MM.1S (cell line): ENCODE measurements at regions not wholly inside any gene's neighbourhood (a gene's known extent, or its start where the extent isn't known, plus 50 kb on each side); places are given as distances from the start of the nearest gene placed in this dataset.

Source experiments
- DNase-seq: peaks from one replicate; pipeline ENCODE4 v3.0.0-alpha.2; 2015
- H2AFZ ChIP-seq: fragments of 300-600 bp; sonication (generic); 2 replicates; pipeline ENCODE4 v1.6.0; 2016; ENCODE audit warnings: antibody characterized with exemption, low read length
- H3F3A ChIP-seq: fragments of 300-600 bp; sonication (generic); 2 replicates; pipeline ENCODE4 v1.6.1; 2016; ENCODE audit warnings: mild to moderate bottlenecking, antibody characterized with exemption, low read length, moderate library complexity, mixed read lengths; ENCODE audit not compliant: insufficient read depth
- H3K27ac ChIP-seq: fragments of 300-600 bp; sonication (generic); 2 replicates; pipeline ENCODE4 v1.5.1; 2016; ENCODE audit warnings: mild to moderate bottlenecking, low read length
- H3K27me3 ChIP-seq: fragments of 300-600 bp; sonication (generic); replicated peaks from 2 replicates; pipeline ENCODE4 v1.6.0; 2016; ENCODE audit warnings: low read length; ENCODE audit not compliant: insufficient read depth
- H3K36me3 ChIP-seq: fragments of 300-600 bp; sonication (generic); replicated peaks from 2 replicates; pipeline ENCODE4 v1.6.1; 2016; ENCODE audit warnings: mild to moderate bottlenecking, low read length, mixed read lengths; ENCODE audit not compliant: insufficient read depth
- H3K4me1 ChIP-seq: fragments of 300-600 bp; sonication (generic); 2 replicates; pipeline ENCODE4 v1.6.1; 2016; ENCODE audit warnings: low read length, mixed read lengths
- H3K4me2 ChIP-seq: fragments of 300-600 bp; sonication (generic); 2 replicates; pipeline ENCODE4 v1.6.0; 2016; ENCODE audit warnings: low read depth, low read length
- H3K4me3 ChIP-seq: fragments of 300-600 bp; sonication (generic); 2 replicates; pipeline ENCODE4 v1.5.1; 2016; ENCODE audit warnings: low read length, mixed read lengths
- H3K79me2 ChIP-seq: fragments of 300-600 bp; sonication (generic); 2 replicates; pipeline ENCODE4 v1.6.1; 2016; ENCODE audit warnings: mixed run types, low read length, mixed read lengths
- H3K9ac ChIP-seq: fragments of 300-600 bp; sonication (generic); 2 replicates; pipeline ENCODE4 v1.6.1; 2016; ENCODE audit warnings: low read length, mixed read lengths
- H3K9me2 ChIP-seq: fragments of 300-600 bp; sonication (generic); replicated peaks from 2 replicates; pipeline ENCODE4 v1.6.1; 2016; ENCODE audit warnings: mild to moderate bottlenecking, low read length, mixed read lengths; ENCODE audit not compliant: insufficient read depth
- H3K9me3 ChIP-seq: fragments of 300-600 bp; sonication (generic); replicated peaks from 2 replicates; pipeline ENCODE4 v1.6.1; 2016; ENCODE audit warnings: mild to moderate bottlenecking, low read length, mixed read lengths; ENCODE audit not compliant: insufficient read depth
- H4K20me1 ChIP-seq: fragments of 300-600 bp; sonication (generic); 2 replicates; pipeline ENCODE4 v1.6.1; 2016; ENCODE audit warnings: mild to moderate bottlenecking, low read length, moderate library complexity, mixed read lengths; ENCODE audit not compliant: insufficient read depth
- CTCF ChIP-seq: fragments of 300-600 bp; sonication (generic); IDR thresholded peaks from 2 replicates; pipeline ENCODE4 v1.5.1; 2016; ENCODE audit warnings: antibody characterized with exemption, low read length, mixed read lengths
- EZH2 ChIP-seq: fragments of 300-600 bp; sonication (generic); optimal IDR thresholded peaks from 2 replicates; pipeline ENCODE3; 2017; ENCODE audit warnings: low read depth, mild to moderate bottlenecking, antibody characterized with exemption, low read length, mixed read lengths
- EZH2phosphoT487 ChIP-seq: fragments of 300-600 bp; sonication (generic); IDR thresholded peaks from 2 replicates; pipeline ENCODE4 v1.6.1; 2018; ENCODE audit warnings: antibody characterized with exemption, low read length

GRCh38 chr11:81211050-81211449 is 1522.6 kb downstream of the FAM181B start:
- no peak for DNase-seq
- Histone ChIP-seq H2AFZ (no peak overlapping the region), H4K20me1 (no peaks in the 10 kb centered on the region), H3K79me2 (no peaks in the 10 kb centered on the region), H3K27ac (no peak overlapping the region), H3K9ac (no peak overlapping the region), H3K36me3 (no peaks in the 10 kb centered on the region), H3F3A (no peaks in the 10 kb centered on the region), H3K9me3 (no peaks in the 10 kb centered on the region), H3K4me3 (no peak overlapping the region), H3K27me3 (no peaks in the 10 kb centered on the region), H3K9me2 (no peaks in the 10 kb centered on the region), H3K4me2 (no peak overlapping the region), H3K4me1 (no peaks in the 10 kb centered on the region)
- TF ChIP-seq EZH2 = no peak
- no peak for TF ChIP-seq CTCF
- no peak for TF ChIP-seq EZH2phosphoT487

GRCh38 chr11:81207421-81208054 is 1526.1 kb downstream of the FAM181B start:
- Histone ChIP-seq H3K27ac (no peak overlapping the region), H3K4me3 (no peak overlapping the region), H4K20me1 (no peaks in the 10 kb centered on the region), H3K36me3 (no peaks in the 10 kb centered on the region), H2AFZ (no peak overlapping the region), H3K9me3 (no peaks in the 10 kb centered on the region), H3K27me3 (no peaks in the 10 kb centered on the region), H3F3A (no peaks in the 10 kb centered on the region), H3K4me2 (no peak overlapping the region), H3K79me2 (no peaks in the 10 kb centered on the region), H3K9ac (no peak overlapping the region), H3K9me2 (no peaks in the 10 kb centered on the region), H3K4me1 (no peaks in the 10 kb centered on the region)
- TF ChIP-seq CTCF (no peak), EZH2phosphoT487 (no peak), EZH2 (no peak)
- DNase-seq = no peak

GRCh38 chr11:81203876-81204275 is 1529.8 kb downstream of the FAM181B start:
- no peaks in the 10 kb centered on the region for H3K4me1 ChIP-seq
- no peak overlapping the region for H3K9ac ChIP-seq
- no peaks in the 10 kb centered on the region for H3K79me2 ChIP-seq

More at GRCh38 chr11:81203876-81204275, 1529.8 kb downstream of the FAM181B start:
- Histone ChIP-seq H3F3A (no peaks in the 10 kb centered on the region), H3K4me2 (no peak overlapping the region), H3K9me3 (no peaks in the 10 kb centered on the region), H3K4me3 (no peak overlapping the region), H3K36me3 (no peaks in the 10 kb centered on the region), H3K27ac (no peak overlapping the region), H3K27me3 (no peaks in the 10 kb centered on the region), H2AFZ (no peak overlapping the region), H3K9me2 (no peaks in the 10 kb centered on the region), H4K20me1 (no peaks in the 10 kb centered on the region)
- no peak for TF ChIP-seq EZH2phosphoT487
- TF ChIP-seq EZH2 = no peak
- TF ChIP-seq CTCF = no peak
- no peak for DNase-seq
